Limb (tissue), 2 donors: ENCODE measurements at regions not wholly inside any gene's neighbourhood (a gene's known extent, or its start where the extent isn't known, plus 50 kb on each side); places are given as distances from the start of the nearest gene placed in this dataset.
"Not testable (repeated sequence)": the region's sequence is repeated elsewhere in the genome, so short reads cannot be mapped to it uniquely, and the experiment has no call there.

Experiments used
- DNase-seq, 2 donors: peaks; one replicate each; pipeline ENCODE4 v3.0.0-alpha.2; 2016; ENCODE audit errors: extremely low spot score in 2 of 2

- DNase-seq = no peak
Observed at GRCh38 chr6:106855117-106855516, 119.4 kb downstream of the CD24 start.

GRCh38 chr6:106849676-106850332, 124.7 kb downstream of the CD24 start:
- DNase-seq = no peak

- DNase-seq = no peak
Observed at GRCh38 chr6:106849120-106849519, 125.4 kb downstream of the CD24 start.

GRCh38 chr6:106847116-106847515, 127.4 kb downstream of the CD24 start:
- DNase-seq = no peak

GRCh38 chr6:106844930-106845329, 129.6 kb downstream of the CD24 start:
- no peak for DNase-seq

- no peak for DNase-seq
Observed at GRCh38 chr6:106832766-106833510, 141.6 kb downstream of the CD24 start.

GRCh38 chr6:106830930-106831329, 143.6 kb downstream of the CD24 start:
- no peak for DNase-seq

GRCh38 chr6:106829451-106829850, 145.1 kb downstream of the CD24 start:
- no peak for DNase-seq

GRCh38 chr6:106827081-106827480, 147.4 kb downstream of the CD24 start:
- DNase-seq = no peak

GRCh38 chr6:106825156-106825555, 149.4 kb downstream of the CD24 start:
- DNase-seq = no peak

GRCh38 chr6:106823732-106824351, 150.7 kb downstream of the CD24 start:
- DNase-seq = no peak

- no peak for DNase-seq
Observed at GRCh38 chr6:106823058-106823457, 151.5 kb downstream of the CD24 start.

- DNase-seq = no peak
Observed at GRCh38 chr6:106820412-106820852, 154.1 kb downstream of the CD24 start.

GRCh38 chr6:106811088-106811686, 163.3 kb downstream of the CD24 start:
- no peak for DNase-seq

- DNase-seq = no peak
Observed at GRCh38 chr6:106808758-106809157, 165.8 kb downstream of the CD24 start.

- no peak for DNase-seq
Observed at GRCh38 chr6:106807947-106808611, 166.4 kb downstream of the CD24 start.

- not testable (repeated sequence) for DNase-seq
Observed at GRCh38 chr6:106806253-106806652, 168.3 kb downstream of the CD24 start.

GRCh38 chr6:106805771-106806170, 168.8 kb downstream of the CD24 start:
- no peak for DNase-seq

- DNase-seq = no peak
Observed at GRCh38 chr6:106804346-106805335, 169.9 kb downstream of the CD24 start.

- no peak for DNase-seq
Observed at GRCh38 chr6:106803188-106803587, 171.3 kb downstream of the CD24 start.
